Panc1 (cell line): ENCODE measurements at regions not wholly inside any gene's neighbourhood (a gene's known extent, or its start where the extent isn't known, plus 50 kb on each side); places are given as distances from the start of the nearest gene placed in this dataset.

Experiments used
- ATAC-seq: fragments of 200-7000 bp; cut with Tn5 transposase; 2 replicates; pipeline ENCODE4 v1.9.1; 2020; ENCODE audit warnings: mild to moderate bottlenecking, moderate library complexity
- BruUV-seq: library from RNA; stranded (reverse); fragments of 400-500 nt; replicated peaks from 2 replicates; lab custom pipeline; 2021; lab: Mats Ljungman, UMichigan
- CTCF ChIA-PET: fragments of 300-600 bp; sonication (Branson Sonifier 250); formaldehyde crosslinking; loops from one replicate; lab custom pipeline; 2022; ENCODE audit warnings: antibody characterized with exemption; lab: Charles Lee
- POLR2A ChIA-PET: fragments of 300-600 bp; sonication (Branson Sonifier 250); formaldehyde crosslinking; loops from one replicate; lab custom pipeline; 2022; ENCODE audit warnings: antibody characterized with exemption; lab: Charles Lee
- DNase-seq: peaks from one replicate; pipeline ENCODE4 v3.0.0-alpha.2; 2010; ENCODE audit warnings: low read depth, low spot score
- H3K27ac ChIP-seq: 2 replicates; pipeline ENCODE4 v1.5.1; 2011; ENCODE audit warnings: mild to moderate bottlenecking, low read length, inconsistent platforms
- H3K27me3 ChIP-seq: fragments of 200-500 bp; sonication (Bioruptor generic); 2 replicates; pipeline ENCODE4 v1.6.0; 2014; ENCODE audit warnings: low read length, inconsistent platforms; ENCODE audit not compliant: control insufficient read depth, insufficient read depth
- H3K36me3 ChIP-seq: fragments of 200-500 bp; sonication (Bioruptor generic); 2 replicates; pipeline ENCODE4 v1.5.1; 2014; ENCODE audit warnings: inconsistent platforms, mild to moderate bottlenecking, low read length, moderate library complexity; ENCODE audit not compliant: control insufficient read depth, insufficient read depth
- H3K4me1 ChIP-seq: 2 replicates; pipeline ENCODE4 v1.5.1; 2011; ENCODE audit warnings: inconsistent platforms, mild to moderate bottlenecking, low read length, moderate library complexity; ENCODE audit not compliant: control insufficient read depth, insufficient read depth
- H3K4me3 ChIP-seq, 2 experiments: 2 replicates each; pipeline ENCODE4 v1.5.1; 2011 to 2012; ENCODE audit warnings: low read depth in 2 of 2, low read length in 2 of 2, mild to moderate bottlenecking in 2 of 2, inconsistent platforms in 1 of 2, moderate library complexity in 1 of 2
- H3K9me3 ChIP-seq: fragments of 200-500 bp; sonication (Bioruptor generic); 2 replicates; pipeline ENCODE4 v1.5.1; 2014; ENCODE audit warnings: low read depth, mild to moderate bottlenecking, inconsistent platforms, low read length, moderate library complexity; ENCODE audit not compliant: control insufficient read depth, insufficient read depth
- CTCF ChIP-seq: fragments of 450-650 bp; IDR thresholded peaks from 2 replicates; pipeline ENCODE4 v1.5.1; 2017; ENCODE audit warnings: mild to moderate bottlenecking
- POLR2AphosphoS5 ChIP-seq: IDR thresholded peaks from 2 replicates; pipeline ENCODE4 v1.6.1; 2012; ENCODE audit warnings: mild to moderate bottlenecking, low read depth, low read length, moderate library complexity
- REST ChIP-seq, 2 experiments: IDR thresholded peaks; 2 replicates each; pipeline ENCODE4 v1.6.1; 2011 to 2012; ENCODE audit warnings: low read depth in 2 of 2, control low read depth in 1 of 2, low read length in 1 of 2, mild to moderate bottlenecking in 1 of 2, moderate library complexity in 1 of 2; ENCODE audit not compliant: insufficient read depth in 1 of 2
- SIN3A ChIP-seq: IDR thresholded peaks from 2 replicates; pipeline ENCODE4 v1.6.1; 2012; ENCODE audit warnings: low read depth, mild to moderate bottlenecking, low read length, moderate library complexity, borderline replicate concordance; ENCODE audit not compliant: insufficient read depth
- TCF7L2 ChIP-seq: IDR thresholded peaks from 2 replicates; pipeline ENCODE4 v1.6.1; 2011; ENCODE audit warnings: mild to moderate bottlenecking, low read depth, low read length, inconsistent platforms
- in situ Hi-C: cut with HindIII; loops from 2 replicates; pipeline ENCODE4 v1.10.0; 2016; ENCODE audit warnings: low sequenced_read_pairs, low pct_unique_long_range_greater_than_20kb
- intact Hi-C: fragments of 100-400 bp; cut with micrococcal nuclease; formaldehyde crosslinking; loops from one replicate; pipeline ENCODE4 v1.10.0; 2022; ENCODE audit not compliant: unreplicated experiment

DNA sequence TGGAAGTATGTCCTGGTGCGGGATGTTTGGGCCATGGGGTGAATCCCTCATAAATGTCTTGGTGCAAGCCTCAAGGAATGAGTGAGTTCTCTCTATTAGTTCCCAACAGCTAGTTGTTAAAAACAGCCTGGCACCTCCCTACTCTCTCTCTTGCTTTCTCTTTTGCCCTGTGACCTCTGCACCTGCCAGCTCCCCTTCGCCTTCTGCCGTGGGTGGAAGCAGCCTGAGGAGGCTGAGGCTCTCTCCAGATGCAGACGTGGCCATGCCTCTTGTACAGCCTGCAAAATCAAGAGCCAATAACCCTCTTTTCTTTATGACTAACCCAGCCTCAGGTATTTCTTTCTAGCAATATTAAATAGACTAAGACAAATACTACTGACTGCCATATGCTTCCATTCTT lies 210.3 kb downstream of the POM121L12 start:
- TF ChIP-seq REST (IDR thresholded peaks at IDR 0.05; ENCODE audit: insufficient read depth in 1 of 2, low read depth in 2 of 2, low read length in 1 of 2) (no peak), CTCF (no peak), POLR2AphosphoS5 (no peak), TCF7L2 (no peak), SIN3A (no peak)
- H3K9me3 ChIP-seq, result no peaks in the 10 kb centered on the region
- ChIA-PET POLR2A (no interaction called here), CTCF (no interaction called here)
- no peaks in the 10 kb centered on the region for H3K27me3 ChIP-seq
- intact Hi-C loops (no loop called here), in situ Hi-C loops (no loop called here)
- DNase-seq (no peak), ATAC-seq (no peak)
- no peak overlapping the region for H3K4me3 ChIP-seq
- no peaks in the 10 kb centered on the region for H3K36me3 ChIP-seq
- no TSS peak for BruUV-seq
- no peak overlapping the region for H3K27ac ChIP-seq
- no peaks in the 10 kb centered on the region for H3K4me1 ChIP-seq

DNA sequence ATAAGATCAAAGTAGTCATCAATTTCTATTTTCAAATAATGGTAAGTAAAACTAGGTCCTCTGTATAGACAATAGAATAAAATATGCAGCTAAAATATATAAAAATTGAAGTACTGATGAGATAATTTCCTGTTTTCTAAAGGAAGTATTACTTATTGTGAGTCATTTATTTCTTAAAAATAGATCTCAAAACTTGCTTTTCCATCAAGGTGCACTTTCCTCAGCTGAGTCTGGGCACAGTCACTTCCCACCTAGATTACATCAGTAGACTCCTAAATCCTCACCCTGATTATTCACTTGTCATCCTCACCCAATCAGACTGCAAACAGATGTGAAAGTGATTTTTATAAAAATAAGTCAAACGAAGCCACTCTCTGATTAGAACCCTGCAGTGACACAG lies 211.5 kb downstream of the POM121L12 start:
- TF ChIP-seq REST (IDR thresholded peaks at IDR 0.05; ENCODE audit: insufficient read depth in 1 of 2, low read depth in 2 of 2, low read length in 1 of 2) (no peak), TCF7L2 (no peak)
- H3K27ac ChIP-seq, result no peak overlapping the region
- in situ Hi-C loops (no loop called here), intact Hi-C loops (no loop called here)
- CTCF ChIA-PET, result no interaction called here
- H3K9me3 ChIP-seq, result no peaks in the 10 kb centered on the region
- POLR2A ChIA-PET, result no interaction called here
- H3K4me1 ChIP-seq, result no peaks in the 10 kb centered on the region
- ATAC-seq (no peak), DNase-seq (no peak)
- no peak overlapping the region for H3K4me3 ChIP-seq
- BruUV-seq, result no TSS peak
- H3K36me3 ChIP-seq, result no peaks in the 10 kb centered on the region
- no peaks in the 10 kb centered on the region for H3K27me3 ChIP-seq
